A549 (cell line): ENCODE measurements at regions not wholly inside any gene's neighbourhood (a gene's known extent, or its start where the extent isn't known, plus 50 kb on each side); places are given as distances from the start of the nearest gene placed in this dataset.
"Not testable (repeated sequence)": the region's sequence is repeated elsewhere in the genome, so short reads cannot be mapped to it uniquely, and the experiment has no call there.

Source experiments
- CTCF ChIP-seq: fragments of >200 bp; sonication (Bioruptor Twin); formaldehyde crosslinking; IDR thresholded peaks from 3 replicates; pipeline ENCODE4 v1.5.1; 2016
- EP300 ChIP-seq, 2 experiments: fragments of >200 bp; sonication (Bioruptor Twin); formaldehyde crosslinking; IDR thresholded peaks; 2 replicates in 1 of 2; 3 replicates in 1 of 2; pipeline ENCODE4 v1.6.1; 2016 to 2017
- NR3C1 ChIP-seq: fragments of >200 bp; sonication (Bioruptor Twin); formaldehyde crosslinking; IDR thresholded peaks from 3 replicates; pipeline ENCODE4 v1.6.1; 2017
- SMC3 ChIP-seq: fragments of >200 bp; sonication (Bioruptor Twin); formaldehyde crosslinking; IDR thresholded peaks from 3 replicates; pipeline ENCODE4 v1.6.1; 2018; ENCODE audit warnings: inconsistent platforms
- TF ChIP-seq, protein P1 (sequence below): IDR thresholded peaks from 2 replicates; pipeline ENCODE4 v1.6.1; 2012

GRCh38 chr6:141504318-141504717 is 628.4 kb upstream of the GJE1 start:
- TF ChIP-seq CTCF; NR3C1; EP300 (IDR thresholded peaks at IDR 0.05); SMC3: not testable (repeated sequence)
- TF ChIP-seq, protein P1, sequence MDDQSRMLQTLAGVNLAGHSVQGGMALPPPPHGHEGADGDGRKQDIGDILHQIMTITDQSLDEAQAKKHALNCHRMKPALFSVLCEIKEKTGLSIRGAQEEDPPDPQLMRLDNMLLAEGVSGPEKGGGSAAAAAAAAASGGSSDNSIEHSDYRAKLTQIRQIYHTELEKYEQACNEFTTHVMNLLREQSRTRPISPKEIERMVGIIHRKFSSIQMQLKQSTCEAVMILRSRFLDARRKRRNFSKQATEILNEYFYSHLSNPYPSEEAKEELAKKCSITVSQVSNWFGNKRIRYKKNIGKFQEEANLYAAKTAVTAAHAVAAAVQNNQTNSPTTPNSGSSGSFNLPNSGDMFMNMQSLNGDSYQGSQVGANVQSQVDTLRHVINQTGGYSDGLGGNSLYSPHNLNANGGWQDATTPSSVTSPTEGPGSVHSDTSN: not testable (repeated sequence)
